ENCODE measurements at regions not wholly inside any gene's neighbourhood (a gene's known extent, or its start where the extent isn't known, plus 50 kb on each side); places are given as distances from the start of the nearest gene placed in this dataset.

- no peak for TF ChIP-seq CTCF (conservative IDR thresholded peaks at IDR 0.05; ENCODE audit: low read length)
- no peak for TF ChIP-seq EZH2phosphoT487 (IDR thresholded peaks at IDR 0.05; ENCODE audit: borderline replicate concordance)
Measured at GRCh38 chr20:40257763-40258162, 431.3 kb downstream of the MAFB start.
